HG03571 (cell line): ENCODE measurements at regions not wholly inside any gene's neighbourhood (a gene's known extent, or its start where the extent isn't known, plus 50 kb on each side); places are given as distances from the start of the nearest gene placed in this dataset.
"Not testable (repeated sequence)": the region's sequence is repeated elsewhere in the genome, so short reads cannot be mapped to it uniquely, and the experiment has no call there.

Source experiments
- ATAC-seq: cut with Tn5 transposase; IDR thresholded peaks from one replicate; pipeline ENCODE4 v1.9.1; 2021; ENCODE audit not compliant: unreplicated experiment

GRCh38 chr3:118801899-118802298 is 232.7 kb downstream of the IGSF11 start:
- ATAC-seq: no peak

- no peak for ATAC-seq
These were observed 232.1 kb downstream of the IGSF11 start for GRCh38 chr3:118802325-118803095.

DNA sequence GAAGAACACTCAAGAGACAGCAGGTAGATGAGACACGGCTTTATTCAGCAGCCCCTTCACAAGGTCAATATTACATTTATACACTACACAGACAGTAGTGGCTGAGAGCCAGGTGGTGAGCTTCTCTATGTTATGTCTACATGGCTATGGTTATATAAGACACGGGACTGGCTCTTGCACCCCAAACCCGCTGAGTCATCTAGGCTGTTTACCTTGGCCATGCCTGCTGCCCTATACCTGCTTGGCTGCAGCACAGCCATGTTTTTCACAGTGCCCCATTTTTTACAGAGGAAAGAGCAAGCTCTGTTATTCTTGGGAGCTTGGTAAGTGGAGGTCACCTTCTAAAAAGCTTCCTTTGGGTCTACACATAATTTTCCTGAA is 231.6 kb downstream of the IGSF11 start:
- ATAC-seq: no peak

DNA sequence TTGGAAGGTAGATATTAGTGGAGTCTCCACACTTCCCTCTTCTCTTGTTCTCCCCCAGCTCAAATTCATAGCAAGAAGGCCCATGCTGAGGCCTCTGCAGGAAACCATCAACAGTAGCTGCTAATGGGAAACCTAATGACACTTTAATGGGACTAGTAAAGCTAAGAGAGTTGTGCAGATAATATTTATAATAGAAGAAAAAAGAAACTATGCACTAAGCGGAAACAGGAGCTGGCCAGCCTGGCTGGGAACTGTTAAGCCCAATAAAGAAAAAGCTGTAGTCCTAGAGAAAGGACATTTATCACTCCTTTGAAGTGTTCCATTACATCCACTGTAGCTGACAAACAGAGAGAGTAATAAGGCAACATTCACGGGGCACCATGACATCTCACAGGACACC is 229.6 kb downstream of the IGSF11 start:
- no peak for ATAC-seq

GRCh38 chr3:118806423-118806822 is 228.2 kb downstream of the IGSF11 start:
- ATAC-seq: no peak

- ATAC-seq: not testable (repeated sequence)
These were observed 227.3 kb downstream of the IGSF11 start for GRCh38 chr3:118807349-118807748.

DNA sequence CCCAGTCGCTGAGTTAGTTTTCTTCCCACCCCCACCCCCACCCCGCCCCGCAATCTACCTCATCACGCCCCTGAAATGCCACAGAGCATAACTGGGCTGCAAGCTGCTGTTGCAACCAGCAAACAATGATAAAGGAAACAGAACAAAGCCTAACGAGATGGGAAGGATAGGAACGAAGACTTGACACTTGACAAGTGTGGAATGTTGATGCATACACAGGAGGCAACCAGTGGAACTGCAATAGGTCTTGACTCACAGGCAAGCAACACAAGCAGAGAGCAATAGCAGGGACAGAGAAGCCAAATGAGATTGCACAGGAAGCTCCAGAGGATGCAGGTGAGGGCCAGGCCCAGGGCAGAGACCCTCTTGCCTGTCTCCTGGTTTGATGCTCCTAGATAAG is 225.9 kb downstream of the IGSF11 start:
- ATAC-seq: no peak

- ATAC-seq: no peak
These were observed 224.7 kb downstream of the IGSF11 start for GRCh38 chr3:118809696-118810498.

DNA sequence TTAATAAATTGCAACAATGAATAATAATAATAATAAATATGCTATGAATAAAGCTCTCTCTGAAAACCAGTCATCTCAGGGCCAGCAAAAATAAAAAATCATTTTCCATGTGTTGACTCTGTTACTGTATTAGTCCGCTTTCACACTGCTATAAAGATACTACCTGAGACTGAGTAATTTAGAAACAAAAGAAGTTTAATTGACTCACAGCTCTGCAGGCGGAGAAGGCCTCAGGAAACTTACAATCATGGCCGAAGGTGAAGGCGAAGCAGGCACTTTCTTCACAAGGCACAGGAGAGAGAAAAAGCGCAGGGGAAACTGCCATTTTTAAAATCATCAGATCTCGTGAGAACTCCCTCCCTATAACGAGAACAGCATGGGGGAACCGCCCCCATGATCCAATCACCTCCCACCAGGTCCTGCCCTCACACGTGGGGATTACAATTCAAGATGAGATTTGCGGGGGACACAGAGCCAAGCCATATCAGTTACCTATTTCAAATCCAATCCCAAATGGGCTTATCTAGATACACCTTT is 224.1 kb downstream of the IGSF11 start:
- no peak for ATAC-seq

DNA sequence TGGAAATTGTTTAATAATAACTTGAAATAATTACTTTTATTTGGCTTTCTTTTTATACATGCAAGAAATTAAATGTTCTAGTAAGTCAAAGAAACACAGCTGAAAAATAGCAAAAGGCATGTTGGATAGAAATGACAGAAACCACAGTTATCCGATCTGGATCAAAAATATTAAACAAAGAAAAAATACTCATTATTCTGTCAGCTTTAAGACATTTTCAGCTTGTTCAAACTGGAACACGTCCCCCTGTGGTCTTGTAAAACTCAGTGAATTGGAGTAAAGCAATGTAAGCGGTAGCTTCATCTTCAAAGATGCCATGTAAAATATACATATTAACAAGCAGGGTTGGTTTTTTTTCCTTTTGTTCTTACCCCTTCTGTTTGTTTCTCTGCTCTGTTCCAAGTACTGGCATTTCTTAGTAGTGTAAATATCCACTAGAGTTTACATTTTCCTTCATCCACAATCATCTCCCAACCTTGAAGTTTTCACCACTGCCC is 223.4 kb downstream of the IGSF11 start:
- no peak for ATAC-seq

GRCh38 chr3:118813472-118813871 is 221.2 kb downstream of the IGSF11 start:
- no peak for ATAC-seq

DNA sequence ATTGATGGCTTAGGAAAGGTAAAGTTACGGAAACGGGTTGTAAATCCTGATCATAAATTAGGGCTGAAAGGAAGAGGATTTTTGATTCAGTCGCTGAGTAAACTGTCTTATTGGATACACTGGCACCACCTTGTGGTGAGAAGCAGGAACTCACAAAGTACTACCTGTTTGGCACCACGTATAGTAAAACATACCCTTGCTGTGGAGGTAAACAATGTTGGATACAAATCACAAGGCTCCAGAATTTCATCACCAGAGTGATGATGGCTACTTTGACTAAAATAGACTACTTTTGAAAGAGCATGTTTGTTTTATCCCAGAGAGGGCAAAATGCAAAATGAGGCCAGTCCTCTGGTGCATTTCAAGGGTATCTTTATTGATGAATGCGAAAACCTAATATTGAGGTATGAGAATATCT is 216.9 kb downstream of the IGSF11 start:
- peak; percentile 65 for ATAC-seq

DNA sequence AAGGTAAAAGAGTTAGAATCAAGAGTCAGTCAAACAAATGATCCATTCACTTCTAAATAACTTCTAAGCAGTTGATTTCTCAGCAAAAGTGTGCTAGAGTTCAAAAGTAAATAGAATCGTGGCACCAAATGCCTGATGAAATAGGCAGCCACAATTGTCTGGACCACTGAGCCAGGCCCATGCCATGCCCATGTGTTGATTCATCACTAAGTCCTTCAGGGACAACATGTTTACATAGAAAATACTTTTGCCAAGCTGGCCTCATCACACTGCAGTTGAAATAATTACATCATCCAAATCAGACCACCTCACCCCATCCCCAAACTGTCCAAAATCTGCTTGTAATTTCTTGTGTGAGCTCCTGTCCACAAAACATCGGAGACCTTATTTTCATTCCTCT is 216.3 kb downstream of the IGSF11 start:
- ATAC-seq: no peak

- no peak for ATAC-seq
These were observed 211.0 kb downstream of the IGSF11 start for GRCh38 chr3:118823626-118824025.

DNA sequence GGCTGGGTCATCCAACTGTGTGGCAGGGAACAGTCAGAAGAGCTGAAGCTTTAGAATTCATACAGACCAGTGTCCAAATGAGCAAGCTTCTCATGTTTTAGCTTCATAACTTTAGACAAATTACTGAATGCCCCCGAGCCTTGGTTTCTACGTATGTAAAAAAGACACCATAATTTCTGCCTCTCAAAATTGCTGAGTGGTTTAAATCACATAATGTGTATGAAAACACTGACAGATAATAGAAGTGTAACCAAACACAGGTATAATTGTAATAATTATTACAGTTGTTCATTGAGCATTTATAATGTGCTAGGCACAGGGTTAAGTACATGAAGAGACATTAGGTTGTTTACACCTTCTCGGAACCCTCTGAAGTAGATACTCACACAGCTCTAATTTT is 207.2 kb downstream of the IGSF11 start:
- no peak for ATAC-seq

DNA sequence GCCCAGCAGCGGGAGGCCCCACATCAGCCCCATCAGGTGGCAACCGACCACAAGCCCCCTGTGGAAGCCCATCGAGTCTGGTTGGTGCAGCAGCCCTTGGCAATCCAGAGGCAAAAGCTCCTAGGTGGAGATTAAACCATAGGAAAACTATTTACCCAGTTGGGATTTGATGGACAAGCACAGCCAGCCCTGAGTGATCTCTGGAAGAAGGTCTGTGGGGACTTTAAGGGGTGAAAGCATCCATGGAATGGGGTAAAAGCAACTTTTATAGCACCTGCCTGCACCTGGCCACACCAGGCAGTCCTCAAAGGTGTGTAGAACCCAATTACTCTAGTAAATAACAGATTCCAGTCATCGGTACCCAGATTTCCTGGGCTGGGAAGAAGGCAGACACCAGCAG is 206.3 kb downstream of the IGSF11 start:
- no peak for ATAC-seq

DNA sequence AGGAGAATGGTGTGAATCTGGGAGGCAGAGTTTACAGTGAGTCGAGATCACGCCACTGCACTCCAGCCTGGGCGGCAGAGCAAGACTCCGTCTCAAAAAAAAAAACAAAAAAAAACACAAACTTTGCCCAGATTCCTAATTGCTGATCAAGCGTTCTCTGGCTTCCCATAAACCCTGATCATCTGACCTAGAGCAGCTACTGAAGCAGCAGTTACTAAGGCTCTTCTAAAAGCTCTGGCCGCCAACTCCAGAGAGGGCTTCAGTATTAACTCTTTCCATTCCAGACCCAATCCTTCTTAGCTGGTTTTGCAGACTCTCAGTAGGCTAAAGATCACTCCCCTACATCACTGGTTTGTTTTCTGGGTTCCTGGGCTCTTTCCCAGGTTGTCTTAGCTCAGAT is 201.6 kb downstream of the IGSF11 start:
- no peak for ATAC-seq

DNA sequence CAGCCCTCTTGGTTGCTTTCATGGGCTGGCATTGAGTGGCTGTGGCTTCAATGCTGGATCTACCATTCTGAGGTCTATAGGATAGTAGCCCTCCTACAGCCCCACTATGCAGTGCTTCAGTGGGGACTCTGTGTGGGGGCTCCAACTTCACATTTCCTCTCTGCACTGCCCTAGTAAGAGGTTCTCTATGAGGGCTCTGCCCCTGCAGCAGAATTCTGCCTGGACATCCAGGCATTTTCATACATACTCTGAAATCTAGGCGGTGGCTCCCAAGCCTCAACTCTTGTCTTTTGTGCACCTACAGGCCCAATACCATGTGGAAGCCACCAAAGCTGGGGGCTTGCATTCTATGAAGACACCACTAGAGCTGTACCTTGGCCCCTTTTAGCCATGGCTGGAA is 195.8 kb downstream of the IGSF11 start:
- ATAC-seq: no peak

DNA sequence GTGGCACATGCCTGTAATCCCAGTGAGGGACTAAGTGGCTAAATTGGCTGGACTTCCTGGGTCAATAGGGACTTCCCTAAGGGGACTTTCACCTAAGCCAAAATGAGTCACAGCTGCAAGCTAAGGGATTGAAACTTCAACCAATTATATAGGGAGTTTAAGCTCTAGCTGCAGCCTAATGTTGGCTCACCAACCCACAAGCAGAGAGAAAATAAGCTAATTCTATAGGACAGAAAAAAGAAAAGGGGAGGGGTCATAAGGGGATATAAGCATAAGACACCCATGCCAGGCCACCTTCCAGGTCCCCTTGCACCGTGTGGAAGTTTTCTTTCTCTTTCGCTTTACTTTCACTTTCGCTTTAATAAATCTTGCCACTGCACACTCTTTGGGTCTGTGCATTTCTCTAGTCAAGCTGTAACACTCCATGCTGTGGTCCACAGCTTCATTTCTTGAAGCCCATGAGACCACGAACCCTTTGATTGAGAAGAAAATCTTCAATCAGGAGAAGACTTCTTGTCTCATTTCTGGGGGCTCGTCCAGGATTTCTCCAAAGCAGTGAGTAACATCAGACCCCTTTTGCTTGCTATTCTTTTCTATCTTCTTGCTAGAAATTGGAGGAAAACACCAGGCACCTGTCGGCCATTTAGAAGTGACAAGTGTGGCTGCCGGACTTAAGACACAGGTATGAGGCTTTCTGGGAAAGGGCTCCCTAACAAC is 192.3 kb downstream of the IGSF11 start:
- no peak for ATAC-seq

GRCh38 chr3:118846176-118846575 is 188.5 kb downstream of the IGSF11 start:
- no peak for ATAC-seq
